Transverse colon (tissue), 4 donors: ENCODE measurements at regions not wholly inside any gene's neighbourhood (a gene's known extent, or its start where the extent isn't known, plus 50 kb on each side); places are given as distances from the start of the nearest gene placed in this dataset.

ENCODE experiments used
- DNase-seq: peaks from one replicate; pipeline ENCODE4 v3.0.0-alpha.2; 2019
- H3K27ac ChIP-seq, 4 donors: fragments of 200-600 bp; sonication (generic); 2 replicates each; pipeline ENCODE4 v1.5.1; 2016 to 2018; ENCODE audit warnings: inconsistent platforms in 4 of 4
- H3K27me3 ChIP-seq: fragments of 200-600 bp; sonication (generic); 2 replicates; pipeline ENCODE4 v1.5.1; 2017; ENCODE audit warnings: inconsistent platforms
- H3K36me3 ChIP-seq, 4 donors: fragments of 200-600 bp; sonication (generic); 2 replicates each; pipeline ENCODE4 v1.5.1; 2017 to 2019; ENCODE audit warnings: inconsistent platforms in 4 of 4
- H3K4me1 ChIP-seq, 4 donors: fragments of 200-600 bp; sonication (generic); 2 replicates each; pipeline ENCODE4 v1.5.1; 2017 to 2020; ENCODE audit warnings: inconsistent platforms in 4 of 4
- H3K4me3 ChIP-seq, 4 donors: fragments of 200-600 bp; sonication (generic); 1 replicate in 1 of 4; 2 replicates in 3 of 4; pipeline versions ENCODE4 v1.5.1 to v1.6.1; 2017 to 2019; ENCODE audit warnings: inconsistent platforms in 4 of 4
- H3K9me3 ChIP-seq, 2 donors: fragments of 200-600 bp; sonication (generic); 2 replicates each; pipeline ENCODE4 v1.5.1; 2017 to 2019; ENCODE audit warnings: inconsistent platforms in 2 of 2
- EP300 ChIP-seq: sonication (generic); formaldehyde crosslinking; IDR thresholded peaks from one replicate; pipeline ENCODE4 v1.6.1; 2017; ENCODE audit warnings: antibody characterized with exemption, low read depth
- POLR2A ChIP-seq: fragments of 450-650 bp; IDR thresholded peaks from one replicate; pipeline ENCODE4 v1.6.1; 2016; ENCODE audit warnings: antibody characterized with exemption, mild to moderate bottlenecking, moderate library complexity
- POLR2AphosphoS5 ChIP-seq, 3 donors: sonication (generic); formaldehyde crosslinking; IDR thresholded peaks; one replicate each; pipeline ENCODE4 v1.6.1; 2016; ENCODE audit warnings: antibody characterized with exemption in 3 of 3
- whole genome bisulfite sequencing, 2 donors: methylation state at CpG; one replicate each; pipeline ENCODE4 v1.1.5; 2018; ENCODE audit warnings: low coverage in 1 of 2; 5-methylcytosine and 5-hydroxymethylcytosine counted together
- in situ Hi-C, 4 donors: fragments of 200-750 bp; cut with MboI; loops; one replicate each; pipeline versions ENCODE4 v1.15.0 to v1.15.1; 2017; ENCODE audit warnings: low sequenced_read_pairs in 3 of 4, low pct_ligation_motif_present in 1 of 4, low pct_unique_long_range_greater_than_20kb in 1 of 4
- intact Hi-C: fragments of 100-400 bp; cut with DNase I; formaldehyde crosslinking; loops from one replicate; pipeline ENCODE4 v1.15.1; 2023; ENCODE audit warnings: low total_unique reads
- TF ChIP-seq, protein P1 (sequence below), 5 experiments: fragments of 200-600 bp in 3 of 5; fragments of 450-650 bp in 2 of 5; sonication (generic) in 3 of 5; IDR thresholded peaks; 1 replicate in 2 of 5; 2 replicates in 3 of 5; pipeline ENCODE4 v1.5.1; 2016 to 2017; ENCODE audit warnings: antibody characterized with exemption in 5 of 5, inconsistent platforms in 3 of 5, mild to moderate bottlenecking in 2 of 5, moderate library complexity in 1 of 5

DNA sequence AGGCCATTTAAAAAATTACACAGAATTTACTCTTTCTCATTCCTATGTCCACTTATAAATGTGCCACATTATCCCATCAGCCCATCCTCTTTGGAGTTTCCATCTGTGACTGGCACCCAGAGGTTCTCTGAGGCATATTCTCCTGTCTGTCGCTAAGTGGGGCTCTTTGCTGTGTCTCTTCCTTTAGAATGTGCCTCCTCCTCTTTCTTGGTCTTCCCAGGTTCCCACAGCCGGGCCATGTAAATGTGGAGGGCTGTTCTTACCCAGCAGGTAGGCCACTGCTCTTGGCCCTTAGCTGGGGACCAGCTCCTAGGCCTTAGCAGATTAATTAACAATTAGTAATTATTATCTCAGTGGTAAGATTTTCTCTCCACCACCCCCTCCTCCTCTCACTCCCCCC is 167.0 kb downstream of the INSIG2 start:
- in situ Hi-C loops, result no loop called here
- Histone ChIP-seq H3K27ac (no peak overlapping the region), H3K27me3 (no peaks in the 10 kb centered on the region), H3K9me3 (peaks cover 0 to 3% of the 10 kb centered on the region in 2 donors), H3K36me3 (no peaks in the 10 kb centered on the region), H3K4me3 (no peak overlapping the region), H3K4me1 (no peaks in the 10 kb centered on the region)
- TF ChIP-seq POLR2AphosphoS5 (IDR thresholded peaks at IDR 0.05), result no peak
- TF ChIP-seq, protein P1, sequence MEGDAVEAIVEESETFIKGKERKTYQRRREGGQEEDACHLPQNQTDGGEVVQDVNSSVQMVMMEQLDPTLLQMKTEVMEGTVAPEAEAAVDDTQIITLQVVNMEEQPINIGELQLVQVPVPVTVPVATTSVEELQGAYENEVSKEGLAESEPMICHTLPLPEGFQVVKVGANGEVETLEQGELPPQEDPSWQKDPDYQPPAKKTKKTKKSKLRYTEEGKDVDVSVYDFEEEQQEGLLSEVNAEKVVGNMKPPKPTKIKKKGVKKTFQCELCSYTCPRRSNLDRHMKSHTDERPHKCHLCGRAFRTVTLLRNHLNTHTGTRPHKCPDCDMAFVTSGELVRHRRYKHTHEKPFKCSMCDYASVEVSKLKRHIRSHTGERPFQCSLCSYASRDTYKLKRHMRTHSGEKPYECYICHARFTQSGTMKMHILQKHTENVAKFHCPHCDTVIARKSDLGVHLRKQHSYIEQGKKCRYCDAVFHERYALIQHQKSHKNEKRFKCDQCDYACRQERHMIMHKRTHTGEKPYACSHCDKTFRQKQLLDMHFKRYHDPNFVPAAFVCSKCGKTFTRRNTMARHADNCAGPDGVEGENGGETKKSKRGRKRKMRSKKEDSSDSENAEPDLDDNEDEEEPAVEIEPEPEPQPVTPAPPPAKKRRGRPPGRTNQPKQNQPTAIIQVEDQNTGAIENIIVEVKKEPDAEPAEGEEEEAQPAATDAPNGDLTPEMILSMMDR (IDR thresholded peaks at IDR 0.05), result no peak
- no peak for TF ChIP-seq POLR2A
- TF ChIP-seq EP300, result no peak
- WGBS, 2 donors, result 66 to 71% methylated on average over 2 of the region's 2 CpGs
- no peak for DNase-seq
- intact Hi-C loops, result no loop called here

DNA sequence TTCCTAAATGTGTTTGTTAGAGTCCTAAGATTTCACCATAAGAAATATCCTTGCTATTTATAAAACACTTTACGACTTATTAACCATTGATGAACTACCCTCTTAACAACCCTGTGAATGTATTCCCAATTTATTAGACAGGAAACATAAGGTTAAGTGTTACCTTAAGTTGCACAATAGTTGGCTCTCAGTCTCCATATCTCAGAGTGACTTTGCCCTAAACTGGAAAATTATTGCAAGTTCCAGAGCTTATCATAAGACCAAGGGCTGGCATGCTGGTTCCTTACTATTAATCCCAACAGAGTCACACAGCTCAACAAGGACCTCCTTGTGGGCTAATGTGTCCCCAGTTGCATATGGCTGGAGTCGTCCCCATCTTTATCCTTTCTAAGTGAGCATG is 165.8 kb downstream of the INSIG2 start:
- in situ Hi-C loops, result no loop called here
- WGBS, 2 donors, result 77 to 78% methylated on average over 2 of the region's 2 CpGs
- DNase-seq, result no peak

DNA sequence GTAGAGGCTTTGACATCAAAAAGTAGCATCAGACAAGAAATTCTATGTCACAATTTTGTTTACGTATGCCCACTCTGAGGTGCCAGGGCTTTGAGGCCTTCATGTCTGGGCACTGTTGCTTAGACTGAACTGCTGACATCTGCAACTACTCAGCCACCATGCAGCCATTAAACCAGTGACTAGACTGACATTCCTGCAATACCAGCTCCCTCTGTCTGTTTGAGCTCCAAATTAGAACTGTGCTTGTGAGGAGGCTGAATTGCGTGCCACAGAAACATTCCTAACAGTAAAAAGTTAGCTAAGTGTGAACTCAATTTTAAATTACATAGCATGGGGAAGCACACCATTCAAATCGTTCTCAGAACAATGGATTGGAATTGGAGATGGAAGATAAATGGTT is 163.2 kb downstream of the INSIG2 start:
- Histone ChIP-seq H3K27me3 (no peaks in the 10 kb centered on the region), H3K36me3 (no peaks in the 10 kb centered on the region), H3K4me3 (no peak overlapping the region), H3K9me3 (no peaks in the 10 kb centered on the region), H3K27ac (no peak overlapping the region), H3K4me1 (no peaks in the 10 kb centered on the region)
- in situ Hi-C loops, result no loop called here
- TF ChIP-seq EP300 (no peak), POLR2AphosphoS5 (IDR thresholded peaks at IDR 0.05) (no peak), POLR2A (no peak)
- TF ChIP-seq, protein P1 (IDR thresholded peaks at IDR 0.05), result no peak
- intact Hi-C loops, result no loop called here
- DNase-seq, result no peak
- 70 to 74% methylated on average over 2 to 3 of the region's 3 CpGs for WGBS, 2 donors

More for the DNA sequence above, 165.8 kb downstream of the INSIG2 start:
- Histone ChIP-seq H3K27ac (no peak overlapping the region), H3K36me3 (no peaks in the 10 kb centered on the region), H3K4me3 (no peak overlapping the region), H3K27me3 (no peaks in the 10 kb centered on the region), H3K9me3 (peaks cover 0 to 3% of the 10 kb centered on the region in 2 donors), H3K4me1 (no peaks in the 10 kb centered on the region)
- TF ChIP-seq POLR2A, result no peak
- no peak for TF ChIP-seq POLR2AphosphoS5 (IDR thresholded peaks at IDR 0.05)
- TF ChIP-seq EP300, result no peak
- TF ChIP-seq, protein P1 (IDR thresholded peaks at IDR 0.05), result no peak
- intact Hi-C loops, result no loop called here

DNA sequence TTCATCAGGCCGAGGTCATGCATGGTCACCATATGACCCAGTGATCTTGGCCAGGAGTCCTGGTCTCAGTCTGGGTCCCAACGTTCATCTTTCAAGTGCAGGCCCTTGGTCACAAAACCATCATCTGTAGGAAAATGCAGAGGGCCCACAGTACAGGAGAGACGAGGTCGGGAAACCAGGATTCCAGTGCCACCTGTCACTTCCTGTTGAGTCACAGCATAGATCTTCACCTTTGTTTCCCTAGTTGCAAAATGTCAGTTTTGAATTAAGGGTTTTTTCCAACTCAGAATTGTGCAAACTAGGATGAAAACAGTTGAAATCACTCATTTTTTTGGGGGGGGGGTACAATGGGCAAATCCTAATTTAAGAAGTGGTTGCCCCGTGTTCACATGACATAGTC is 162.2 kb downstream of the INSIG2 start:
- in situ Hi-C loops (no loop called here), intact Hi-C loops (no loop called here)
- Histone ChIP-seq H3K4me3 (no peak overlapping the region), H3K27ac (no peak overlapping the region), H3K27me3 (no peaks in the 10 kb centered on the region), H3K36me3 (no peaks in the 10 kb centered on the region), H3K9me3 (no peaks in the 10 kb centered on the region), H3K4me1 (no peaks in the 10 kb centered on the region)
- no peak for TF ChIP-seq POLR2AphosphoS5 (IDR thresholded peaks at IDR 0.05)
- TF ChIP-seq, protein P1 (IDR thresholded peaks at IDR 0.05), result no peak
- no peak for TF ChIP-seq POLR2A
- TF ChIP-seq EP300, result no peak
- WGBS, 2 donors, result 74 to 86% methylated on average over 1 to 5 of the region's 5 CpGs
- no peak for DNase-seq
